HEK293T (cell line): ENCODE measurements at regions not wholly inside any gene's neighbourhood (a gene's known extent, or its start where the extent isn't known, plus 50 kb on each side); places are given as distances from the start of the nearest gene placed in this dataset.

ENCODE experiments used
- ARNT ChIP-seq: fragments of 450-650 bp; IDR thresholded peaks from 2 replicates; pipeline ENCODE4 v1.6.1; 2017; ENCODE audit warnings: mild to moderate bottlenecking
- ELF4 ChIP-seq: fragments of 450-650 bp; IDR thresholded peaks from 2 replicates; pipeline ENCODE4 v1.6.1; 2017; ENCODE audit warnings: antibody characterized with exemption
- FOXK2 ChIP-seq: fragments of 450-650 bp; IDR thresholded peaks from 2 replicates; pipeline ENCODE4 v1.6.1; 2016; ENCODE audit warnings: mild to moderate bottlenecking
- FOXM1 ChIP-seq: fragments of 450-650 bp; IDR thresholded peaks from 2 replicates; pipeline ENCODE4 v1.6.1; 2017; ENCODE audit warnings: mild to moderate bottlenecking, borderline replicate concordance
- HDGF ChIP-seq: fragments of 450-650 bp; IDR thresholded peaks from 2 replicates; pipeline ENCODE4 v1.6.1; 2017; ENCODE audit warnings: antibody characterized with exemption, borderline replicate concordance
- LEF1 ChIP-seq: fragments of 450-650 bp; IDR thresholded peaks from 2 replicates; pipeline ENCODE4 v1.6.1; 2017; ENCODE audit warnings: mild to moderate bottlenecking, borderline replicate concordance
- SP1 ChIP-seq: fragments of 450-650 bp; IDR thresholded peaks from 2 replicates; pipeline ENCODE4 v1.6.1; 2017
- TARDBP ChIP-seq: fragments of 450-650 bp; IDR thresholded peaks from 2 replicates; pipeline ENCODE4 v1.6.1; 2016
- TF ChIP-seq, protein P1 (sequence below): fragments of 450-650 bp; IDR thresholded peaks from 2 replicates; pipeline ENCODE4 v1.6.1; 2016

GRCh38 chr6:14337152-14337551 lies 219.6 kb downstream of the CD83 start:
- TF ChIP-seq ELF4, result no peak
- no peak for TF ChIP-seq ARNT
- no peak for TF ChIP-seq TARDBP
- no peak for TF ChIP-seq FOXM1
- TF ChIP-seq SP1, result no peak
- no peak for TF ChIP-seq HDGF
- TF ChIP-seq FOXK2, result no peak
- TF ChIP-seq, protein P1, sequence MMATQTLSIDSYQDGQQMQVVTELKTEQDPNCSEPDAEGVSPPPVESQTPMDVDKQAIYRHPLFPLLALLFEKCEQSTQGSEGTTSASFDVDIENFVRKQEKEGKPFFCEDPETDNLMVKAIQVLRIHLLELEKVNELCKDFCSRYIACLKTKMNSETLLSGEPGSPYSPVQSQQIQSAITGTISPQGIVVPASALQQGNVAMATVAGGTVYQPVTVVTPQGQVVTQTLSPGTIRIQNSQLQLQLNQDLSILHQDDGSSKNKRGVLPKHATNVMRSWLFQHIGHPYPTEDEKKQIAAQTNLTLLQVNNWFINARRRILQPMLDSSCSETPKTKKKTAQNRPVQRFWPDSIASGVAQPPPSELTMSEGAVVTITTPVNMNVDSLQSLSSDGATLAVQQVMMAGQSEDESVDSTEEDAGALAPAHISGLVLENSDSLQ, result no peak
- TF ChIP-seq LEF1, result no peak
